Activated naive CD4-positive, alpha-beta T cell treated with anti-CD3 and anti-CD28 coated beads, Interleukin-2, amount 50 U/mL, for 72 hours (primary cell): ENCODE measurements at regions not wholly inside any gene's neighbourhood (a gene's known extent, or its start where the extent isn't known, plus 50 kb on each side); places are given as distances from the start of the nearest gene placed in this dataset.

Experiments used
- ATAC-seq, 2 donors: fragments of 150-1000 bp; cut with Tn5 transposase; 2 replicates each; pipeline ENCODE4 v1.10.0; 2021; ENCODE audit warnings: mild to moderate bottlenecking in 2 of 2, moderate library complexity in 2 of 2
- DNase-seq, 2 donors: peaks; one replicate each; pipeline ENCODE4 v3.0.0; 2021 to 2022; ENCODE audit warnings: low spot score in 2 of 2
- H3K27ac Mint-ChIP-seq, 2 donors: one replicate each; pipeline ENCODE4 v1.8.0; 2022; ENCODE audit warnings: mild to moderate bottlenecking in 2 of 2, mixed read lengths in 2 of 2
- H3K36me3 Mint-ChIP-seq, 2 donors: one replicate each; pipeline ENCODE4 v1.8.0; 2022; ENCODE audit warnings: mixed read lengths in 2 of 2
- H3K9me3 Mint-ChIP-seq, 2 donors: one replicate each; pipeline ENCODE4 v1.8.0; 2022; ENCODE audit warnings: mixed read lengths in 2 of 2

DNA sequence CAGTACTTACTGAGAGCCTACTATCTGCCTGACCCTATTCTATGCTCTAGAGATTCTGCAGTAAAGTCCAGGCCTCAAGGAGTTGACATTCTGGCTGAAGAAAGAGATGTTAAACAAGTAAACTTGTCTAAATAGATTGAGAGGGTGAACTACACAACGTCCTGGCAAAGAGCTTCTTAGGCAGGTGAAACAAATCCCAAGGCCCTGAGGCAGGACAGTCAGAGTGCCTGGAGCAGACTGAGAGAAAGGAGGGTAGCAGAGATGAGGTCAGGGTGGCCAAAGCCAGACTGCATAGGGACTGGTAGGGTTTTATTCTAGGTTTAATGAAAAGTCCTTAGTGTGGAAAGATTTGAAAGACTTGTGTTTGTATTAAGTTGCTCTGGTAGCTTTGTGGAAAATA, 84.5 kb upstream of the ATP11B start:
- no peak for ATAC-seq
- Mint-ChIP-seq H3K36me3 (no peaks in the 10 kb centered on the region), H3K27ac (no peak overlapping the region), H3K9me3 (no peaks in the 10 kb centered on the region)
- DNase-seq: no peak

DNA sequence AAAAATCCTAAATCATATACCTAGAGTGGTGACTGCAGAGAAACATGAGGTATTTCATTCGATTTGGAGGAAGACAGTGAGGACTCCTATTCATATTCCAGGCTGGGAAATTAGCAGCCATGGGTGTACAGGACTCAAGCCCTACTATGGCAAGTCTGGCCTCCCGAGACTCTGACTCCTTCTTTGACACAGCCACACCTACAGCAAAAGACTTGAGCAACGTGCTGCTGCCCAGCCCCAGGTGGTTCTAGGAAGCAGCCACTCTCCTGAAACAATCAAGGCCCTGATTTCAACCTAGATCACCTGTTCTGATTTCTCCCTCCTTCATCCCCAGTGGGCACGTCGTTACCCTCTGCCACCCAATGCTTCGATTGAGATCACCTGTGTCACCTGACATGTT, 84.0 kb upstream of the ATP11B start:
- ATAC-seq (no peak), DNase-seq (no peak)
- no peaks in the 10 kb centered on the region for H3K36me3 Mint-ChIP-seq
- H3K27ac Mint-ChIP-seq: no peak overlapping the region
- no peaks in the 10 kb centered on the region for H3K9me3 Mint-ChIP-seq

DNA sequence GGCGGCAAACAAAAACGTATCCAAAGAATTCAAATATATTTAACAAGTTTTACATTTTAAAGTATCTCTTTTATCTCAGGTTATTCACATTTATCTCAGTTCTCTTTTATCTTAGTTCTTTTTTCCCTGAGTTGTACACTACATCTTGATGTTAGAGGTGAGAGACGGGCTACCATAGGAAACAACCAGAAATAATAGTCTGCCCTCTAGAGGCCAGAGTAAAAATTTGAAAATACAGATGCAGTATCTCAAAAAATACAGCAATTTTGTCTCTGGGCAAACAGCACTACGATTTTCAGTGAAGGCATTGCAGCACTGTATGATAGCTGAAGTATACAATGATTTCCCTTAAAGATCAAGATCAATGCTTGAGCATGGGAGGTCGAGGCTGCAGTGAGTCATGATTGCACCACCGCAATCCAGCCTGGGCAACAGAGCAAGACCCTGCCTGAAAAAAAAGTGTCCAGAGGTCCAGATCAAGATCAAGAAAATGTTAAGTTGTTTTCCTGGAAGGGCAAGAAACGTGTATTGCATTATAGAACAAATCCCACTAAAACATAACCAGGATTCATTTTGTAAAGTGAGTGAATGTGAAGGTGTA, 82.6 kb upstream of the ATP11B start:
- Mint-ChIP-seq H3K9me3 (no peaks in the 10 kb centered on the region), H3K36me3 (no peaks in the 10 kb centered on the region), H3K27ac (no peak overlapping the region)
- ATAC-seq (peak; percentile 22 to 58), DNase-seq (no peak)

- ATAC-seq: no peak
- no peak overlapping the region for H3K27ac Mint-ChIP-seq
- no peaks in the 10 kb centered on the region for H3K9me3 Mint-ChIP-seq
- H3K36me3 Mint-ChIP-seq: no peaks in the 10 kb centered on the region
- DNase-seq: no peak
These were observed 82.0 kb upstream of the ATP11B start for GRCh38 chr3:182711261-182711683.

DNA sequence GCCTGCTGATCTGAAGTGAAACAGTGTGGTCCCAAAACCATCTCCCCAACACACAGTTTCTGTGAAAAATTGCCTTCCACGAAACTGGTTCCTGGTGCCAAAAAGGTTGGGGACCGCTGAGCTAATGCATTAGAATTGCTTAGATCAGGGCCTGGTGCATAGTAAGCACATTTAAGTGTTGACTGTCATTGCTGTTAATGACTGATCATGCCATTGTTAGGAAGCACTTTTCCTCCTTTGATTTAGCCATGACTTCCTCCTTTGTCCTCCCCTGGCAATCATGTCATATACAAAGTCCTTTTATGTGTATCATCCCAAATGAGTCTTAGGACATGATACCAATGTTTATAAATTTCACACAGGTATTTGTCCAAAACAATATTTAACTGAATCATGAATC, 81.5 kb upstream of the ATP11B start:
- no peaks in the 10 kb centered on the region for H3K9me3 Mint-ChIP-seq
- DNase-seq: no peak
- H3K27ac Mint-ChIP-seq: no peak overlapping the region
- ATAC-seq: no peak
- H3K36me3 Mint-ChIP-seq: no peaks in the 10 kb centered on the region

GRCh38 chr3:182713111-182713510, 80.2 kb upstream of the ATP11B start:
- no peaks in the 10 kb centered on the region for H3K9me3 Mint-ChIP-seq
- H3K36me3 Mint-ChIP-seq: no peaks in the 10 kb centered on the region
- no peak for DNase-seq
- no peak overlapping the region for H3K27ac Mint-ChIP-seq
- ATAC-seq: no peak

DNA sequence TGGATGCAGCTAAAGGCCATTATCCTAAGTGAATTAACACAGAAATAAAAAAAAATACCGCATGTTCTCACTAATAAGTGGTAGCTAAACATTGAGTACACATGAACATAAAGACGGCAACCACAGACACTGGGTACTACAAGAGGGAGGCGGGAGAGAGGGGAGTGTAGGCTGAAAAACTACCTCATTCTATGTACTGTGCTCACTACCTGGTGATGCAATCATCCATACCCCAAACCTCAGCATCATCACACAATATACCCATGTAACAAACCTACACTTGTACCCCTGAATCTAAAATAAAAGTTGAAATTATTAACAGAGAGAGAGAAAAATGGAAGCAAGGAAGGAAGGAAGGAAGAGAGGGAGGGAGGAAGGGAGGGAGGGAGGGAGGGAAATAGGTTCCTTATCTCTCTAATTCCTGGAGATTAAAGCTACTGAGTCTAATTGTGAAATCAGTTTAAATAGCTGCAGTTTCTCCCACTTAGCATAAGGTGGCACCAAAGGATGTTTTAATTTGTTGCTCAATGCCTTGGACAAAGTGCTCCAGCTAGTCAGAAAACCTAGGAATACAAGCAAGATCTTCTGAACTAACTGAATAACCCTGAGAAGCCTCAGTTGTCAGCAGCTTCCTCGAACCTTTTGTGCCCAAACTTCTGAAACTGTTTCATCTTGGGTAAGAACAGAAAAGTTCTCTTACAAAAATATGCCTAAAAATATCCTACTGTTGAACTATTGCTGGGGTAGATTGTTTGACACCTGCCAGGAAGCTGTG, 79.4 kb upstream of the ATP11B start:
- ATAC-seq: peak in 1 of 2 donors; percentile 72
- H3K27ac Mint-ChIP-seq: no peak overlapping the region
- no peaks in the 10 kb centered on the region for H3K9me3 Mint-ChIP-seq
- no peaks in the 10 kb centered on the region for H3K36me3 Mint-ChIP-seq
- no peak for DNase-seq

GRCh38 chr3:182715006-182715405, 78.3 kb upstream of the ATP11B start:
- no peak for DNase-seq
- no peaks in the 10 kb centered on the region for H3K36me3 Mint-ChIP-seq
- no peaks in the 10 kb centered on the region for H3K9me3 Mint-ChIP-seq
- ATAC-seq: no peak
- H3K27ac Mint-ChIP-seq: no peak overlapping the region

DNA sequence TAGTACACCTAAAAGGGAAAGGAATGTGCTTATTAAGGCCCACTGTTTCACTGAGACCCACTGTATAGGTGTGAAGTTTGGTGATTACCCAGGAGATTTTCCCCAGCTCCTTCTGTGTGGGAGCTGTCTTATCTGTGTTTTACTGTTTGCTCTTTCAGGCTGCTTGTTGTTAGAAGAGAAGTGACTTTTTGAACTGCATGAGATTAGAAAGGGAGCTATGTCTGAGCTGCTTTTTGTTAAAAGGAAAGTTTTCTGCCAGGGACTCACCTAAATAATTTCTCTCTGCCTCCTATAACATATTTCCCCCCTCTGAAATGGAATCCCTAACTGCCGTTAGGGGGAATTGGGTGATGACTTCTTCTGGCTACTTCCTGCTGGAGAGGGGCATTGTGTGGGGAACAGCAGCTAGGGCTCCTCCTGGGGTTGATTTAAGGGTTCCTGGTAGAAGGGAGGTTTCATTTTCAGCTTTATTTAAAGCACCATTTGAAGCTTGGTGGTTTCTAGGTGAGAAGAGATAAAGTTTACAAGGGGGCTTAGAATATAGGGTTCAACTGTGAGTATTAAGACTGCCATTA, 77.1 kb upstream of the ATP11B start:
- no peaks in the 10 kb centered on the region for H3K36me3 Mint-ChIP-seq
- H3K9me3 Mint-ChIP-seq: no peaks in the 10 kb centered on the region
- H3K27ac Mint-ChIP-seq: peak overlapping the region in 1 of 2 donors; percentile 12
- ATAC-seq: no peak
- no peak for DNase-seq

GRCh38 chr3:182717216-182717615, 76.1 kb upstream of the ATP11B start:
- no peak for ATAC-seq
- Mint-ChIP-seq H3K36me3 (no peaks in the 10 kb centered on the region), H3K27ac (no peak overlapping the region), H3K9me3 (no peaks in the 10 kb centered on the region)
- no peak for DNase-seq

DNA sequence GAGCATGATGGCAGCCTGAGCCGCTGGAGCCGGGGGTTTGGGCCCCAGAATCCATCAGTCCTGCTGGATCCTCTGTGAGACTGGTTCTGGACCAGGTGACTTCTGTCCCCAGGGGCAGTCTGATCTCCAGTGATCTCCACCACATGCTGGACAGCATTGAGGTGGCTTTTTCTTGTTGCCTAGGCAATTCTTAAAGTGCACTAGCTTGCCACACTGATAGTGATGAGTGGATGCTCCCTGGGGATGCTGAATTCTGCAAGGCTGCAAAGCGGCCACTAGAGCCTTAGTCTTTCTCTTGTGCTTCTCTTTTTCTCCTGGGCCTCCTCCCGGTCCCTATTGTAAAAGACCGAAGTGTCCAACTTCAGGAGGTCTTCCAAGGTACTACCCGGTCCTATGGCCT, 70.4 kb upstream of the ATP11B start:
- ATAC-seq (no peak), DNase-seq (no peak)
- H3K27ac Mint-ChIP-seq: no peak overlapping the region
- H3K9me3 Mint-ChIP-seq: no peaks in the 10 kb centered on the region
- no peaks in the 10 kb centered on the region for H3K36me3 Mint-ChIP-seq

- no peaks in the 10 kb centered on the region for H3K36me3 Mint-ChIP-seq
- no peak for ATAC-seq
- H3K9me3 Mint-ChIP-seq: no peaks in the 10 kb centered on the region
- no peak overlapping the region for H3K27ac Mint-ChIP-seq
- no peak for DNase-seq
These were observed 69.7 kb upstream of the ATP11B start for GRCh38 chr3:182723596-182723995.

DNA sequence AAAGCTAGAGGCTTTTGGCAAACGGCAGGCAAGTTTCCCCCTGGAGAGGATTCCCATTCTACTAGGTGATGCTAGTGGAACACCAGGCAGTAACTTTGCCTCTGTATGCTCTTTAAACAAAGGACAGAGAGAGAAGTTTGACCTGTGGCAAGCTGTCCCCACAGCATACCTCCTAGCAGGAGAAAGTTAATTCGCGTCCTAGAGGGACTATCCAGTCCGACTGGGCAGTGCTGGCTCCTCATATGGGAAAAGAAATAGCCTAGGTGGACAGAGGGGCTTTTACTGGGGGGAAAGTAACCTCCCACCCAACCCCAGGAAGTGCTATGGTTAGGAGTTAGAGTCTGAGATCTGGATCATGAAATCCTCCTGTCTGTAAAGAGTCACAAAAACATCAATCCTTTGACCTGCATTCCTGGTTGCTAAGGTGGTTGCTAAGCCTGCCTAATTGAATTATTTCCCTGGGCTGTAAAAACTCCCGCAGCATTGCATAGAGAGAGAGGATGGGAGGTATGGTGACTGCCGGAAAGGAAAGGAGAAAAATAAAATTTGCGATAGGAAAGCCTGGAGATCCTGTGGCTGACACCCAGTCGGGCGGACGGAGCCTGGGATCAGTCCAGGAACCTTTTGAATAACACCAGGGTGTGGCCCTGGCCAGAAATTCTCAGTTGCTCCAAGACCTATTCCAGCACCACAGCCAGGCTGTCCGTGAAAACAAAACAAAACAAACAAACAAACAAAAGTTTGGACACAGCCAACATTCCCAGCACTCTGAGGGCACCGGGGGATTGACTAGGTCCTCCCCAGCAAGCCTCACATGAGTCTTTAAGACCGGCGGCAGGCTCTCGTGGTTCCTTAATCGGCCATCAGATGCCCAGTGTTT, 67.7 kb upstream of the ATP11B start:
- ATAC-seq: no peak

GRCh38 chr3:182726258-182727142, 66.8 kb upstream of the ATP11B start:
- ATAC-seq (no peak), DNase-seq (no peak)
- no peak overlapping the region for H3K27ac Mint-ChIP-seq
- H3K9me3 Mint-ChIP-seq: no peaks in the 10 kb centered on the region
- no peaks in the 10 kb centered on the region for H3K36me3 Mint-ChIP-seq

More for the DNA sequence above, 67.7 kb upstream of the ATP11B start:
- DNase-seq: no peak
- Mint-ChIP-seq H3K27ac (no peak overlapping the region), H3K36me3 (no peaks in the 10 kb centered on the region), H3K9me3 (no peaks in the 10 kb centered on the region)

DNA sequence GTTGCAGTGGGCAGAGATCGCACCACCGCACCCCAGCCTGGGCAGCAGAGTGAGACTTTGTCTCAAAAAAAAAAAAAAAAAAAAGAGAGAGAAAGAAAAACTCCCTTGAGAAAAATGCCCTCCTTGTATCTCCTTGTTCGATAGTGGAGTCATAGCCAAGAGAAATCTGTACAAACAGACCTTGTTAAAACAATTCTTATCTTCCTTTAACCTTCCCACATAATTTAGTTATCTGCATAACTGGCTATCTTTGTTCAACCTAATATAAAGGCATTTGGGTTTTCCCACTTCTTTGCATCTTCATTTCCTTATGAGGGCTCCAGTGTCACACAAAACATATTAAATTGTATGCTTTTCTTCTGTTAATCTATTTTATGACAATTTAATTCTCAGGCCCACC, 65.1 kb upstream of the ATP11B start:
- no peak overlapping the region for H3K27ac Mint-ChIP-seq
- ATAC-seq: no peak
- H3K36me3 Mint-ChIP-seq: no peaks in the 10 kb centered on the region
- H3K9me3 Mint-ChIP-seq: no peaks in the 10 kb centered on the region
- no peak for DNase-seq
